Endothelial cell of umbilical vein (primary cell): ENCODE measurements at regions not wholly inside any gene's neighbourhood (a gene's known extent, or its start where the extent isn't known, plus 50 kb on each side); places are given as distances from the start of the nearest gene placed in this dataset.

Source experiments
- BruUV-seq: library from RNA; stranded (reverse); fragments of 400-500 nt; replicated peaks from 2 replicates; lab custom pipeline; 2021; lab: Mats Ljungman, UMichigan
- CTCF ChIA-PET: fragments of 300-600, 350-600 bp; sonication (Branson Sonifier 250); formaldehyde crosslinking; loops from one replicate; lab custom pipeline; 2021; ENCODE audit warnings: antibody characterized with exemption, inconsistent platforms; lab: Charles Lee
- POLR2A ChIA-PET: fragments of 300-600, 350-600 bp; sonication (Branson Sonifier 250); formaldehyde crosslinking; loops from one replicate; lab custom pipeline; 2021; ENCODE audit warnings: antibody characterized with exemption, inconsistent platforms; lab: Charles Lee
- DNase-seq: peaks from one replicate; pipeline ENCODE4 v3.0.0-alpha.2; 2011; ENCODE audit warnings: low read depth, low spot score
- FAIRE-seq: peaks from 2 replicates; lab custom pipeline; 2011; peaks lifted over from hg19 to GRCh38; lab: Jason Lieb, UNC
- H2AFZ ChIP-seq: 2 replicates; pipeline ENCODE4 v1.6.0; 2012; ENCODE audit warnings: low read depth, low read length, control low read depth, inconsistent platforms
- H3K27ac ChIP-seq: 2 replicates; pipeline ENCODE4 v1.5.1; 2011; ENCODE audit warnings: low read depth, mild to moderate bottlenecking, control low read depth, low read length, moderate library complexity; ENCODE audit not compliant: insufficient read depth
- H3K27me3 ChIP-seq, 2 experiments: 2 replicates each; pipeline versions ENCODE4 v1.6.0 to v1.6.1; 2011; ENCODE audit warnings: low read length in 2 of 2, mixed read lengths in 1 of 2; ENCODE audit not compliant: control insufficient read depth in 2 of 2, insufficient read depth in 2 of 2
- H3K36me3 ChIP-seq, 2 experiments: 2 replicates in 1 of 2; 3 replicates in 1 of 2; pipeline ENCODE4 v1.5.1; 2011; ENCODE audit warnings: low read length in 2 of 2, mild to moderate bottlenecking in 1 of 2, moderate library complexity in 1 of 2; ENCODE audit not compliant: control insufficient read depth in 2 of 2, insufficient read depth in 2 of 2; ENCODE audit errors: extremely low read depth in 1 of 2
- H3K4me1 ChIP-seq: 3 replicates; pipeline ENCODE4 v1.5.1; 2011; ENCODE audit warnings: mild to moderate bottlenecking, low read length; ENCODE audit not compliant: control insufficient read depth, insufficient read depth; ENCODE audit errors: extremely low read depth
- H3K4me2 ChIP-seq: 2 replicates; pipeline ENCODE4 v1.6.1; 2011; ENCODE audit warnings: low read length, control low read depth, mixed read lengths; ENCODE audit not compliant: insufficient read depth
- H3K4me3 ChIP-seq, 3 experiments: fragments of 200-600 bp in 1 of 3; sonication (generic), shearing (Covaris generic) in 1 of 3; replicated peaks in 1 of 3; 2 replicates each; pipeline ENCODE4 v1.5.1; 2011 to 2016; ENCODE audit warnings: control low read depth in 3 of 3, low read length in 3 of 3, mild to moderate bottlenecking in 2 of 3, inconsistent platforms in 1 of 3, low read depth in 1 of 3, moderate library complexity in 1 of 3; ENCODE audit not compliant: insufficient read depth in 1 of 3
- H3K79me2 ChIP-seq: 2 replicates; pipeline ENCODE4 v1.6.0; 2012; ENCODE audit warnings: low read length, inconsistent platforms; ENCODE audit not compliant: control insufficient read depth, insufficient read depth
- H3K9ac ChIP-seq: replicated peaks from 2 replicates; pipeline ENCODE3; 2011; ENCODE audit warnings: low read length, control low read depth; ENCODE audit not compliant: insufficient read depth; ENCODE audit errors: extremely low read depth
- H3K9me1 ChIP-seq: replicated peaks from 3 replicates; pipeline ENCODE4 v1.6.0; 2011; ENCODE audit warnings: mild to moderate bottlenecking, low read length; ENCODE audit not compliant: control insufficient read depth, insufficient read depth; ENCODE audit errors: extremely low read depth
- H3K9me3 ChIP-seq: replicated peaks from 2 replicates; pipeline ENCODE4 v1.5.1; 2012; ENCODE audit warnings: low read length, inconsistent platforms; ENCODE audit not compliant: control insufficient read depth, insufficient read depth
- H4K20me1 ChIP-seq: replicated peaks from 2 replicates; pipeline ENCODE3; 2011; ENCODE audit warnings: mild to moderate bottlenecking, low read length; ENCODE audit not compliant: control insufficient read depth, insufficient read depth; ENCODE audit errors: extremely low read depth
- CTCF ChIP-seq, 2 donors: IDR thresholded peaks; 1 replicate in 1 of 2; 2 replicates in 1 of 2; pipeline ENCODE4 v1.5.1; 2011; ENCODE audit warnings: low read length in 2 of 2, mild to moderate bottlenecking in 2 of 2, moderate library complexity in 2 of 2, control low read depth in 1 of 2, inconsistent platforms in 1 of 2, low read depth in 1 of 2; ENCODE audit not compliant: insufficient read depth in 1 of 2; ENCODE audit errors: extremely low read depth in 1 of 2
- EZH2 ChIP-seq: IDR thresholded peaks from 2 replicates; pipeline ENCODE4 v1.6.1; 2012; ENCODE audit warnings: borderline replicate concordance, low read depth, mild to moderate bottlenecking, moderate library complexity, low read length, inconsistent platforms; ENCODE audit not compliant: severe bottlenecking
- FOS ChIP-seq: IDR thresholded peaks from 2 replicates; pipeline ENCODE4 v1.6.1; 2011; ENCODE audit warnings: mild to moderate bottlenecking, low read length, moderate library complexity, borderline replicate concordance; ENCODE audit not compliant: insufficient read depth
- GATA2 ChIP-seq: IDR thresholded peaks from 2 replicates; pipeline ENCODE4 v1.7.0; 2011; ENCODE audit warnings: low read depth, mild to moderate bottlenecking, moderate library complexity, mixed read lengths, low read length; ENCODE audit not compliant: insufficient read length, insufficient read depth
- JUN ChIP-seq: IDR thresholded peaks from 2 replicates; pipeline ENCODE4 v1.6.1; 2011; ENCODE audit warnings: borderline replicate concordance, low read depth; ENCODE audit not compliant: insufficient read length, insufficient read depth
- MAX ChIP-seq: IDR thresholded peaks from 2 replicates; pipeline ENCODE4 v1.6.1; 2011; ENCODE audit not compliant: insufficient read depth, insufficient read length
- MYC ChIP-seq: IDR thresholded peaks from one replicate; pipeline ENCODE4 v1.6.1; 2011; ENCODE audit warnings: mild to moderate bottlenecking, low read depth, low read length
- POLR2A ChIP-seq: IDR thresholded peaks from 2 replicates; pipeline ENCODE4 v1.6.1; 2012; ENCODE audit warnings: low read depth, mild to moderate bottlenecking, control low read depth, low read length
- POLR2AphosphoS5 ChIP-seq: IDR thresholded peaks from 2 replicates; pipeline ENCODE4 v1.6.1; 2012; ENCODE audit warnings: low read depth, mild to moderate bottlenecking, control low read depth, low read length, moderate library complexity; ENCODE audit not compliant: insufficient read depth
- dilution Hi-C: fragments of 300-500 bp; cut with MboI; formaldehyde crosslinking; loops from one replicate; pipeline ENCODE4 v1.15.0; 2019; ENCODE audit warnings: low sequenced_read_pairs; ENCODE audit not compliant: extremely low pct_ligation_motif_present
- intact Hi-C: fragments of 100-400 bp; cut with micrococcal nuclease; formaldehyde crosslinking; loops from one replicate; pipeline ENCODE4 v1.10.0; 2022

- DNase-seq (no peak), FAIRE-seq (no peak)
- H3K9me1 ChIP-seq: no peaks in the 10 kb centered on the region
- no peak overlapping the region for H3K9ac ChIP-seq
- TF ChIP-seq MAX: no peak
- no peak for TF ChIP-seq POLR2AphosphoS5
- no peak for TF ChIP-seq JUN
- no peak for TF ChIP-seq POLR2A
- no peak for TF ChIP-seq MYC
- TF ChIP-seq FOS: no peak
- TF ChIP-seq EZH2: no peak
- no peak for TF ChIP-seq CTCF (IDR thresholded peaks at IDR 0.05; ENCODE audit: extremely low read depth in 1 of 2, insufficient read depth in 1 of 2, low read depth in 1 of 2, low read length in 2 of 2)
- no peak for TF ChIP-seq GATA2
- H3K27me3 ChIP-seq: no peaks in the 10 kb centered on the region
- H3K27ac ChIP-seq: no peak overlapping the region
- ChIA-PET CTCF (no interaction called here), POLR2A (no interaction called here)
- H3K4me1 ChIP-seq: no peaks in the 10 kb centered on the region
- dilution Hi-C loops (no loop called here), intact Hi-C loops (no loop called here)
- no TSS peak for BruUV-seq
- H2AFZ ChIP-seq: no peak overlapping the region
- H3K36me3 ChIP-seq: no peaks in the 10 kb centered on the region
- H4K20me1 ChIP-seq: no peaks in the 10 kb centered on the region
- H3K79me2 ChIP-seq: no peaks in the 10 kb centered on the region
- no peak overlapping the region for H3K4me2 ChIP-seq
- no peak overlapping the region for H3K4me3 ChIP-seq
- H3K9me3 ChIP-seq: no peaks in the 10 kb centered on the region
Measured at GRCh38 chr7:109126404-109127050, 556.9 kb downstream of the DNAJB9 start.
